GM23248 (cell line): ENCODE measurements at regions not wholly inside any gene's neighbourhood (a gene's known extent, or its start where the extent isn't known, plus 50 kb on each side); places are given as distances from the start of the nearest gene placed in this dataset.
A peak's percentile ranks its signal among the peaks of the same experiment; 100 is the strongest.

Source experiments
- DNase-seq: peaks from one replicate; pipeline ENCODE4 v3.0.0-alpha.2; 2015
- H2AFZ ChIP-seq: fragments of 200-600 bp; sonication (generic); 2 replicates; pipeline ENCODE4 v1.6.1; 2016; ENCODE audit warnings: antibody characterized with exemption
- H3F3A ChIP-seq: fragments of 200-600 bp; sonication (generic); 2 replicates; pipeline ENCODE4 v1.6.1; 2016; ENCODE audit warnings: mild to moderate bottlenecking, antibody characterized with exemption, mixed run types; ENCODE audit not compliant: insufficient read depth
- H3K27ac ChIP-seq: fragments of 200-600 bp; sonication (generic); 2 replicates; pipeline ENCODE4 v1.5.1; 2016; ENCODE audit warnings: mild to moderate bottlenecking
- H3K27me3 ChIP-seq: fragments of 200-600 bp; sonication (generic); replicated peaks from 2 replicates; pipeline ENCODE4 v1.6.1; 2016; ENCODE audit warnings: mild to moderate bottlenecking; ENCODE audit not compliant: insufficient read depth
- H3K36me3 ChIP-seq: fragments of 200-600 bp; sonication (generic); 2 replicates; pipeline ENCODE4 v1.6.1; 2016; ENCODE audit warnings: low read depth, mild to moderate bottlenecking
- H3K4me1 ChIP-seq: fragments of 200-600 bp; sonication (generic); 2 replicates; pipeline ENCODE4 v1.6.1; 2016; ENCODE audit warnings: mild to moderate bottlenecking; ENCODE audit not compliant: insufficient read depth
- H3K4me2 ChIP-seq: fragments of 200-600 bp; sonication (generic); one replicate; pipeline ENCODE4 v1.6.1; 2016; ENCODE audit warnings: mild to moderate bottlenecking; ENCODE audit not compliant: unreplicated experiment
- H3K4me3 ChIP-seq: fragments of 200-600 bp; sonication (generic); 2 replicates; pipeline ENCODE4 v1.5.1; 2016; ENCODE audit warnings: mild to moderate bottlenecking
- H3K79me2 ChIP-seq: fragments of 200-600 bp; sonication (generic); 2 replicates; pipeline ENCODE4 v1.6.1; 2016; ENCODE audit warnings: mild to moderate bottlenecking; ENCODE audit not compliant: insufficient read depth
- H3K9ac ChIP-seq: fragments of 200-600 bp; sonication (generic); 2 replicates; pipeline ENCODE4 v1.6.1; 2016; ENCODE audit warnings: mild to moderate bottlenecking
- H3K9me2 ChIP-seq: fragments of 200-600 bp; sonication (generic); 2 replicates; pipeline ENCODE4 v1.6.1; 2016; ENCODE audit warnings: mixed run types, mild to moderate bottlenecking, moderate library complexity; ENCODE audit not compliant: insufficient read depth
- H3K9me3 ChIP-seq: fragments of 200-600 bp; sonication (generic); one replicate; pipeline ENCODE4 v1.6.1; 2017; ENCODE audit warnings: low read depth
- H4K20me1 ChIP-seq: fragments of 200-600 bp; sonication (generic); 2 replicates; pipeline ENCODE4 v1.6.0; 2016; ENCODE audit not compliant: insufficient read depth
- EZH2 ChIP-seq: fragments of 200-600 bp; sonication (generic); IDR thresholded peaks from 2 replicates; pipeline ENCODE4 v1.6.1; 2018; ENCODE audit warnings: antibody characterized with exemption, mild to moderate bottlenecking; ENCODE audit not compliant: insufficient read depth, poor library complexity, severe bottlenecking
- EZH2phosphoT487 ChIP-seq: fragments of 200-600 bp; sonication (generic); IDR thresholded peaks from 2 replicates; pipeline ENCODE4 v1.6.1; 2018; ENCODE audit warnings: antibody characterized with exemption, moderate library complexity, mild to moderate bottlenecking, low read depth; ENCODE audit not compliant: insufficient read depth
- WGBS, 2 experiments: methylation state at CpG; one replicate each; pipeline ENCODE4 v1.1.6; 2015 to 2017; ENCODE audit warnings: low lambda C conversion rate in 2 of 2, low coverage in 1 of 2; ENCODE audit errors: missing lambda C conversion rate in 2 of 2; 5-methylcytosine and 5-hydroxymethylcytosine counted together
- in situ Hi-C: fragments of 300-500 bp; cut with MboI; formaldehyde crosslinking; loops from 2 replicates; pipeline ENCODE4 v1.15.0; 2020

GRCh38 chr12:111064982-111065381 lies 144.6 kb upstream of the MYL2 start:
- H3K36me3 ChIP-seq: no peaks in the 10 kb centered on the region
- H3K27ac ChIP-seq: no peak overlapping the region
- H2AFZ ChIP-seq: no peak overlapping the region
- 56 to 68% methylated on average over 2 of the region's 2 CpGs for WGBS, 2 experiments
- no peak overlapping the region for H3K4me2 ChIP-seq
- H3K4me3 ChIP-seq: no peak overlapping the region
- H3K27me3 ChIP-seq: peaks cover 29% of the 10 kb centered on the region
- no peaks in the 10 kb centered on the region for H3K9me2 ChIP-seq
- H4K20me1 ChIP-seq: no peaks in the 10 kb centered on the region
- peaks cover 6% of the 10 kb centered on the region; the same call in 1 of the 2 replicates for H3F3A ChIP-seq
- DNase-seq: no peak
- H3K9ac ChIP-seq: no peak overlapping the region
- no peaks in the 10 kb centered on the region for H3K9me3 ChIP-seq
- H3K79me2 ChIP-seq: no peaks in the 10 kb centered on the region
- TF ChIP-seq EZH2phosphoT487 (no peak), EZH2 (no peak)
- in situ Hi-C loops: no loop called here
- H3K4me1 ChIP-seq: peaks cover 10% of the 10 kb centered on the region

GRCh38 chr12:111064154-111064553 lies 143.8 kb upstream of the MYL2 start:
- in situ Hi-C loops: no loop called here
- H3K27me3 ChIP-seq: peaks cover 29% of the 10 kb centered on the region
- no peak overlapping the region for H2AFZ ChIP-seq
- no peak overlapping the region for H3K9ac ChIP-seq
- H3K27ac ChIP-seq: no peak overlapping the region
- TF ChIP-seq EZH2 (no peak), EZH2phosphoT487 (no peak)
- no peak overlapping the region for H3K4me3 ChIP-seq
- H3K9me2 ChIP-seq: no peaks in the 10 kb centered on the region
- H3K4me2 ChIP-seq: no peak overlapping the region
- 76 to 81% methylated on average over 3 of the region's 3 CpGs for WGBS, 2 experiments
- no peaks in the 10 kb centered on the region for H4K20me1 ChIP-seq
- H3K79me2 ChIP-seq: no peaks in the 10 kb centered on the region
- H3K9me3 ChIP-seq: no peaks in the 10 kb centered on the region
- H3F3A ChIP-seq: peaks cover 6% of the 10 kb centered on the region; the same call in 1 of the 2 replicates
- peaks cover 10% of the 10 kb centered on the region for H3K4me1 ChIP-seq
- H3K36me3 ChIP-seq: no peaks in the 10 kb centered on the region
- DNase-seq: no peak

GRCh38 chr12:111063295-111064026 lies 143.1 kb upstream of the MYL2 start:
- in situ Hi-C loops: no loop called here

GRCh38 chr12:111057701-111058425 lies 137.5 kb upstream of the MYL2 start:
- TF ChIP-seq EZH2phosphoT487: no peak
- no peaks in the 10 kb centered on the region for H4K20me1 ChIP-seq
- H3K9ac ChIP-seq: no peak overlapping the region
- in situ Hi-C loops: no loop called here
- peaks cover 7% of the 10 kb centered on the region; the same call in 1 of the 2 replicates for H3K27me3 ChIP-seq
- no peak overlapping the region for H3K27ac ChIP-seq
- no peaks in the 10 kb centered on the region for H3K79me2 ChIP-seq
- H3K9me3 ChIP-seq: no peaks in the 10 kb centered on the region
- DNase-seq: no peak
- H3K4me3 ChIP-seq: no peak overlapping the region
- no peak overlapping the region for H3K4me2 ChIP-seq
- H3K9me2 ChIP-seq: no peaks in the 10 kb centered on the region
- H3F3A ChIP-seq: no peaks in the 10 kb centered on the region
- no peaks in the 10 kb centered on the region for H3K36me3 ChIP-seq
- WGBS, 2 experiments: 56 to 58% methylated on average over 7 of the region's 7 CpGs
- no peak overlapping the region for H2AFZ ChIP-seq
- no peaks in the 10 kb centered on the region for H3K4me1 ChIP-seq

More at GRCh38 chr12:111063295-111064026, 143.1 kb upstream of the MYL2 start:
- no peak for TF ChIP-seq EZH2phosphoT487
- TF ChIP-seq EZH2: no peak
- Histone ChIP-seq H3K79me2 (no peaks in the 10 kb centered on the region), H3F3A (peaks cover 6% of the 10 kb centered on the region; the same call in 1 of the 2 replicates), H3K4me2 (peak overlapping the region; percentile 23), H3K9me2 (no peaks in the 10 kb centered on the region), H2AFZ (no peak overlapping the region), H4K20me1 (no peaks in the 10 kb centered on the region), H3K9ac (no peak overlapping the region), H3K27me3 (peaks cover 22% of the 10 kb centered on the region), H3K4me3 (no peak overlapping the region), H3K9me3 (no peaks in the 10 kb centered on the region), H3K4me1 (peaks cover 10% of the 10 kb centered on the region), H3K36me3 (no peaks in the 10 kb centered on the region), H3K27ac (no peak overlapping the region)
- 24 to 26% methylated on average over 22 of the region's 22 CpGs for WGBS, 2 experiments
- DNase-seq: peak; percentile 89
